K562 (cell line): ENCODE measurements at regions not wholly inside any gene's neighbourhood (a gene's known extent, or its start where the extent isn't known, plus 50 kb on each side); places are given as distances from the start of the nearest gene placed in this dataset.
A peak's percentile ranks its signal among the peaks of the same experiment; 100 is the strongest.

Experiments used
- ATF1 ChIP-seq, 2 experiments: fragments of 450-650 bp in 1 of 2; IDR thresholded peaks; 2 replicates each; pipeline ENCODE4 v1.6.1; 2016; ENCODE audit warnings: missing compliant biosample characterization in 1 of 2, missing genetic modification characterization in 1 of 2
- BRF2 ChIP-seq: IDR thresholded peaks from 3 replicates; pipeline ENCODE4 v1.6.1; 2011; ENCODE audit warnings: borderline replicate concordance, mild to moderate bottlenecking; ENCODE audit not compliant: insufficient read length, insufficient read depth
- CCNT2 ChIP-seq: IDR thresholded peaks from 2 replicates; pipeline ENCODE4 v1.6.1; 2011; ENCODE audit warnings: borderline replicate concordance, low read depth, mild to moderate bottlenecking, moderate library complexity, mixed read lengths, low read length; ENCODE audit not compliant: insufficient read length; ENCODE audit errors: extremely low read depth
- CTBP1 ChIP-seq: fragments of 450-650 bp; IDR thresholded peaks from 2 replicates; pipeline ENCODE4 v1.6.1; 2016; ENCODE audit warnings: borderline replicate concordance
- FOXK2 ChIP-seq, 2 experiments: fragments of 450-650 bp; IDR thresholded peaks in 1 of 2; conservative IDR thresholded peaks in 1 of 2; 2 replicates each; pipeline ENCODE4 v1.6.1; 2016; ENCODE audit warnings: low read depth in 2 of 2, mild to moderate bottlenecking in 1 of 2
- JUN ChIP-seq, 2 experiments: sonication (generic) in 1 of 2; formaldehyde crosslinking in 1 of 2; IDR thresholded peaks; 2 replicates each; pipeline versions ENCODE4 v1.6.1 to v1.8.0; 2012 to 2022; ENCODE audit warnings: borderline replicate concordance in 2 of 2, mild to moderate bottlenecking in 2 of 2, improper control_type of control experiment in 1 of 2, low read depth in 1 of 2, low read length in 1 of 2, missing genetic modification reagents in 1 of 2
- PHB2 ChIP-seq: fragments of 450-650 bp; IDR thresholded peaks from 2 replicates; pipeline ENCODE4 v1.6.1; 2017; ENCODE audit warnings: low read depth
- PTBP1 ChIP-seq: fragments of 200-400 bp; formaldehyde crosslinking; IDR thresholded peaks from 2 replicates; pipeline ENCODE4 v1.6.1; 2017; ENCODE audit warnings: low read depth, low read length
- TAL1 ChIP-seq: fragments of 450-650 bp; IDR thresholded peaks from 2 replicates; pipeline ENCODE4 v1.6.1; 2016; ENCODE audit warnings: mild to moderate bottlenecking
- TFE3 ChIP-seq: fragments of 450-650 bp; formaldehyde crosslinking; IDR thresholded peaks from 2 replicates; pipeline ENCODE4 v1.4.0; 2020; ENCODE audit warnings: mild to moderate bottlenecking, mixed read lengths
- USF1 ChIP-seq: sonication (generic); formaldehyde crosslinking; IDR thresholded peaks from 2 replicates; pipeline ENCODE4 v1.9.0; 2022; ENCODE audit warnings: mild to moderate bottlenecking, missing genetic modification reagents
- ZBED1 ChIP-seq: IDR thresholded peaks from 2 replicates; pipeline ENCODE4 v1.6.1; 2014
- TF ChIP-seq, protein P1 (sequence below): sonication (generic); formaldehyde crosslinking; IDR thresholded peaks from 2 replicates; pipeline ENCODE4 v1.8.0; 2023; ENCODE audit warnings: mild to moderate bottlenecking, missing genetic modification reagents
- TF ChIP-seq, protein P2 (sequence below): IDR thresholded peaks from 2 replicates; pipeline ENCODE4 v1.6.1; 2014; ENCODE audit warnings: antibody characterized with exemption
- TF ChIP-seq, protein P3 (sequence below): fragments of 200-800 bp; sonication (Bioruptor generic); IDR thresholded peaks from 2 replicates; pipeline ENCODE4 v1.6.1; 2017; ENCODE audit warnings: missing genetic modification characterization, missing compliant biosample characterization

DNA sequence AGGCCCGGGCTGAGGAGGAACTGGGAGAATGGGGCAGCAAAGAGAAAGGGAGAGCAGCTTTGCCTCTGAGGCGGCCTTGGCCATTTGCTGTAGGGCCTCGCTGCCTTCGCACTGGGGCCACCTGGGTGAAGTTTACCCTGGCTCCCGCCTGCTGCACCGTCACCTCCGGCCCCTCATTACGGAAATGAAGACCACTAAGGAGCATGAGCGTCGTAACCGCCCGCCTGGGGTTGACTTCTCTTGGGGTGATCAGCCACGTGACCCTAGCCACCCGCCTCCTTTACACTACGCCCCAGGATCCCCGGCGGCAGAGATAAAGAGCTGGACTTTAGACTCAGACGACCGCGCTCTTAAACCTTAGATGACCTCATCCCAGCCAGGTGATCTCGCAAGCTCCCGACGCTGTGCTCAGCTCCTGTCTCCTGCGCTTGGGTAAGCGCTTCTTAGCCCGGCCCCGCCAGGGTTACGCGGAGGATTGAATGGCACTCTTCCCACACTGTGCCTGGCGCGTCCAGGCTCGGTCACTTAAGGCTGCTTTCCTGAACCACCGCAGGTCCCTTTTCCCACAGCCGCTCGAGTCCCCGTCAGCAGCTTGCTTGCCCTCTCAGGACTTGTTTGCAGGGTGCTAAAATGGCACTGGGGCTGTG, 107.9 kb upstream of the LARP1 start (continued):
- TF ChIP-seq BRF2 (no peak), USF1 (CRISPR knock-in tag) (peak; percentile 91), TAL1 (peak; percentile 39; the same call in 1 of the 2 replicates), CCNT2 (peak; percentile 48), PTBP1 (no peak), ATF1 (CRISPR knock-in tag; IDR thresholded peaks at IDR 0.05) (no peak), ATF1 (tag; IDR thresholded peaks at IDR 0.05) (peak; percentile 45; the same call in 1 of the 2 replicates), PHB2 (no peak), CTBP1 (peak; percentile 79; the same call in 1 of the 2 replicates), FOXK2 (conservative IDR thresholded peaks at IDR 0.05 in 1 of 2, IDR thresholded peaks at IDR 0.05 in 1 of 2; ENCODE audit: low read depth in 2 of 2) (0 out of 4 replicates have a peak, but pooled peaks of 1 of the 2 experiments have one; percentile 22), JUN (IDR thresholded peaks at IDR 0.05; ENCODE audit: borderline replicate concordance, low read depth, low read length) (peak; percentile 80; the same call in 1 of the 2 replicates), JUN (CRISPR knock-in tag; IDR thresholded peaks at IDR 0.05; ENCODE audit: borderline replicate concordance) (no peak), ZBED1 (no peak), TFE3 (CRISPR knock-in tag) (peak; percentile 87)
- TF ChIP-seq, protein P1, sequence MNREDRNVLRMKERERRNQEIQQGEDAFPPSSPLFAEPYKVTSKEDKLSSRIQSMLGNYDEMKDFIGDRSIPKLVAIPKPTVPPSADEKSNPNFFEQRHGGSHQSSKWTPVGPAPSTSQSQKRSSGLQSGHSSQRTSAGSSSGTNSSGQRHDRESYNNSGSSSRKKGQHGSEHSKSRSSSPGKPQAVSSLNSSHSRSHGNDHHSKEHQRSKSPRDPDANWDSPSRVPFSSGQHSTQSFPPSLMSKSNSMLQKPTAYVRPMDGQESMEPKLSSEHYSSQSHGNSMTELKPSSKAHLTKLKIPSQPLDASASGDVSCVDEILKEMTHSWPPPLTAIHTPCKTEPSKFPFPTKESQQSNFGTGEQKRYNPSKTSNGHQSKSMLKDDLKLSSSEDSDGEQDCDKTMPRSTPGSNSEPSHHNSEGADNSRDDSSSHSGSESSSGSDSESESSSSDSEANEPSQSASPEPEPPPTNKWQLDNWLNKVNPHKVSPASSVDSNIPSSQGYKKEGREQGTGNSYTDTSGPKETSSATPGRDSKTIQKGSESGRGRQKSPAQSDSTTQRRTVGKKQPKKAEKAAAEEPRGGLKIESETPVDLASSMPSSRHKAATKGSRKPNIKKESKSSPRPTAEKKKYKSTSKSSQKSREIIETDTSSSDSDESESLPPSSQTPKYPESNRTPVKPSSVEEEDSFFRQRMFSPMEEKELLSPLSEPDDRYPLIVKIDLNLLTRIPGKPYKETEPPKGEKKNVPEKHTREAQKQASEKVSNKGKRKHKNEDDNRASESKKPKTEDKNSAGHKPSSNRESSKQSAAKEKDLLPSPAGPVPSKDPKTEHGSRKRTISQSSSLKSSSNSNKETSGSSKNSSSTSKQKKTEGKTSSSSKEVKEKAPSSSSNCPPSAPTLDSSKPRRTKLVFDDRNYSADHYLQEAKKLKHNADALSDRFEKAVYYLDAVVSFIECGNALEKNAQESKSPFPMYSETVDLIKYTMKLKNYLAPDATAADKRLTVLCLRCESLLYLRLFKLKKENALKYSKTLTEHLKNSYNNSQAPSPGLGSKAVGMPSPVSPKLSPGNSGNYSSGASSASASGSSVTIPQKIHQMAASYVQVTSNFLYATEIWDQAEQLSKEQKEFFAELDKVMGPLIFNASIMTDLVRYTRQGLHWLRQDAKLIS = 0 out of 2 replicates have a peak, but pooled peaks have one; percentile 18
- TF ChIP-seq, protein P2, sequence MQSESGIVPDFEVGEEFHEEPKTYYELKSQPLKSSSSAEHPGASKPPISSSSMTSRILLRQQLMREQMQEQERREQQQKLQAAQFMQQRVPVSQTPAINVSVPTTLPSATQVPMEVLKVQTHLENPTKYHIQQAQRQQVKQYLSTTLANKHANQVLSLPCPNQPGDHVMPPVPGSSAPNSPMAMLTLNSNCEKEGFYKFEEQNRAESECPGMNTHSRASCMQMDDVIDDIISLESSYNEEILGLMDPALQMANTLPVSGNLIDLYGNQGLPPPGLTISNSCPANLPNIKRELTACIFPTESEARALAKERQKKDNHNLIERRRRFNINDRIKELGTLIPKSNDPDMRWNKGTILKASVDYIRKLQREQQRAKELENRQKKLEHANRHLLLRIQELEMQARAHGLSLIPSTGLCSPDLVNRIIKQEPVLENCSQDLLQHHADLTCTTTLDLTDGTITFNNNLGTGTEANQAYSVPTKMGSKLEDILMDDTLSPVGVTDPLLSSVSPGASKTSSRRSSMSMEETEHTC = peak; percentile 74; the same call in 1 of the 2 replicates
- TF ChIP-seq, protein P3, sequence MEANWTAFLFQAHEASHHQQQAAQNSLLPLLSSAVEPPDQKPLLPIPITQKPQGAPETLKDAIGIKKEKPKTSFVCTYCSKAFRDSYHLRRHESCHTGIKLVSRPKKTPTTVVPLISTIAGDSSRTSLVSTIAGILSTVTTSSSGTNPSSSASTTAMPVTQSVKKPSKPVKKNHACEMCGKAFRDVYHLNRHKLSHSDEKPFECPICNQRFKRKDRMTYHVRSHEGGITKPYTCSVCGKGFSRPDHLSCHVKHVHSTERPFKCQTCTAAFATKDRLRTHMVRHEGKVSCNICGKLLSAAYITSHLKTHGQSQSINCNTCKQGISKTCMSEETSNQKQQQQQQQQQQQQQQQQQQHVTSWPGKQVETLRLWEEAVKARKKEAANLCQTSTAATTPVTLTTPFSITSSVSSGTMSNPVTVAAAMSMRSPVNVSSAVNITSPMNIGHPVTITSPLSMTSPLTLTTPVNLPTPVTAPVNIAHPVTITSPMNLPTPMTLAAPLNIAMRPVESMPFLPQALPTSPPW = peak; percentile 54; the same call in 1 of the 2 replicates
